Breast epithelium (tissue), 4 donors: ENCODE measurements at regions not wholly inside any gene's neighbourhood (a gene's known extent, or its start where the extent isn't known, plus 50 kb on each side); places are given as distances from the start of the nearest gene placed in this dataset.

Experiments used
- DNase-seq, 2 donors: peaks; one replicate each; pipeline ENCODE4 v3.0.0-alpha.2; 2019; ENCODE audit warnings: low spot score in 2 of 2
- H3K27ac ChIP-seq, 2 donors: fragments of 200-600 bp; sonication (generic) in 1 of 2; one replicate each; pipeline ENCODE4 v1.5.1; 2016 to 2019; ENCODE audit warnings: mild to moderate bottlenecking in 1 of 2
- H3K27me3 ChIP-seq, 2 donors: fragments of 200-600 bp; sonication (generic) in 1 of 2; one replicate each; pipeline versions ENCODE4 v1.5.1 to v1.6.0; 2017 to 2019; ENCODE audit warnings: control low read depth in 1 of 2, mild to moderate bottlenecking in 1 of 2
- H3K36me3 ChIP-seq: fragments of 200-600 bp; one replicate; pipeline ENCODE4 v1.5.1; 2019
- H3K4me1 ChIP-seq, 2 donors: fragments of 200-600 bp; sonication (generic); one replicate each; pipeline ENCODE4 v1.5.1; 2016 to 2019; ENCODE audit warnings: control low read depth in 1 of 2
- H3K4me3 ChIP-seq, 3 donors: fragments of 200-600 bp; sonication (generic); 1 replicate in 2 of 3; 2 replicates in 1 of 3; pipeline ENCODE4 v1.5.1; 2016 to 2019; ENCODE audit warnings: mild to moderate bottlenecking in 3 of 3, moderate library complexity in 2 of 3
- H3K9me3 ChIP-seq, 2 donors: fragments of 200-600 bp; sonication (generic) in 1 of 2; one replicate each; pipeline ENCODE4 v1.5.1; 2016 to 2019; ENCODE audit warnings: control low read depth in 1 of 2
- POLR2A ChIP-seq: fragments of 450-650 bp; IDR thresholded peaks from one replicate; pipeline ENCODE4 v1.6.1; 2016; ENCODE audit warnings: antibody characterized with exemption, mild to moderate bottlenecking, moderate library complexity
- POLR2AphosphoS5 ChIP-seq, 3 donors: sonication (generic); formaldehyde crosslinking; IDR thresholded peaks; one replicate each; pipeline ENCODE4 v1.6.1; 2017; ENCODE audit warnings: antibody characterized with exemption in 3 of 3
- intact Hi-C: fragments of 100-400 bp; cut with DNase I; formaldehyde crosslinking; loops from one replicate; pipeline ENCODE4 v1.15.1; 2023; ENCODE audit warnings: low total_unique reads
- TF ChIP-seq, protein P1 (sequence below), 3 donors: fragments of 450-650 bp; IDR thresholded peaks; one replicate each; pipeline ENCODE4 v1.5.1; 2016 to 2017; ENCODE audit warnings: antibody characterized with exemption in 3 of 3, mild to moderate bottlenecking in 3 of 3, moderate library complexity in 3 of 3

DNA sequence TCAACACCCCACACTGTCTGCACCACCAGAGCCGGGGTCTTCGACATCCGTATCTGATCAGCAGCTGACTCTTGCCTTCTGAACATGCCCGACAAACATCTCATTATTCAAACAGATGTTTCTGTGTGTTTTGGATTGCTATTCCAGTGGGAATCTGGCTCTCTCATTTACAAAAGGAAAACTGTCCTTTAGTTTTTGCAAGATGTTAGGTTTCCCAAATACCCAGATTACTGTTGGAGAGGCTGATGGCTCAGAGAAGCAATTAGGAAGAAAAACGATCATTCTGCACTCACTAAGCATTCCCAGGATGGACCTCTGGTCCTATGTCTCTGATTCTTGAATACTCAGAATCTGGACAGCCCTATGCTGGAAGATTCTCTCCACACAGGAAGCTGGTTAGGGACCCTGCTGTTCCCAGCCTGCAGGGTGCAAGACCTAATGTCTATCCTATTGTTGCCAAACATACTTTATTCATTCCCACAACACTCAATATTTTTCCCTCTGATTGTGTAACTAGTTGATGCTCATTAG is 532.9 kb downstream of the CDH26 start:
- no peak overlapping the region for H3K4me3 ChIP-seq
- no peak for DNase-seq
- H3K4me1 ChIP-seq = no peaks in the 10 kb centered on the region
- no peaks in the 10 kb centered on the region for H3K9me3 ChIP-seq
- no peaks in the 10 kb centered on the region for H3K36me3 ChIP-seq
- no peaks in the 10 kb centered on the region for H3K27me3 ChIP-seq
- intact Hi-C loops = no loop called here
- H3K27ac ChIP-seq = peak overlapping the region in 1 of 2 donors; percentile 15
- TF ChIP-seq, protein P1, sequence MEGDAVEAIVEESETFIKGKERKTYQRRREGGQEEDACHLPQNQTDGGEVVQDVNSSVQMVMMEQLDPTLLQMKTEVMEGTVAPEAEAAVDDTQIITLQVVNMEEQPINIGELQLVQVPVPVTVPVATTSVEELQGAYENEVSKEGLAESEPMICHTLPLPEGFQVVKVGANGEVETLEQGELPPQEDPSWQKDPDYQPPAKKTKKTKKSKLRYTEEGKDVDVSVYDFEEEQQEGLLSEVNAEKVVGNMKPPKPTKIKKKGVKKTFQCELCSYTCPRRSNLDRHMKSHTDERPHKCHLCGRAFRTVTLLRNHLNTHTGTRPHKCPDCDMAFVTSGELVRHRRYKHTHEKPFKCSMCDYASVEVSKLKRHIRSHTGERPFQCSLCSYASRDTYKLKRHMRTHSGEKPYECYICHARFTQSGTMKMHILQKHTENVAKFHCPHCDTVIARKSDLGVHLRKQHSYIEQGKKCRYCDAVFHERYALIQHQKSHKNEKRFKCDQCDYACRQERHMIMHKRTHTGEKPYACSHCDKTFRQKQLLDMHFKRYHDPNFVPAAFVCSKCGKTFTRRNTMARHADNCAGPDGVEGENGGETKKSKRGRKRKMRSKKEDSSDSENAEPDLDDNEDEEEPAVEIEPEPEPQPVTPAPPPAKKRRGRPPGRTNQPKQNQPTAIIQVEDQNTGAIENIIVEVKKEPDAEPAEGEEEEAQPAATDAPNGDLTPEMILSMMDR (IDR thresholded peaks at IDR 0.05) = no peak
- TF ChIP-seq POLR2AphosphoS5 (IDR thresholded peaks at IDR 0.05) (no peak), POLR2A (no peak)

DNA sequence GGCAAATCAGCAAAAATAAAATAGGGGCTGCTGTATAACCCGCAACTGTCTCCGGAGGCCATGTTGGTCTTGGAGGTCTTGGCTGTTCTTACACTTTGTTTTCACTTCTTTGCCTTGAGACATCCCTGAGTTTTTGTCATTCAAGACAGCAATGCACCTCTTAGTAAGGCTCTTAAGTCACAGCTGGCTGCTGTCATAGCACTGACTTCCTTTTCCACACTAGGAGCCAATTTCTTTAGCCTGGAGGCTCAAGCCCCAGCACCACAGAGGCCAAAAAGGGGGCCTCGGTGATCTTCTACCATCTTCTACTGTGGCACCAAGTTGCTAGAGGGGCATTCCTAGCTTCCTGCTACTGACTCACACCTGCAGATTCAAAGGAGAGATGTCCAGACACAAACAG is 536.3 kb downstream of the CDH26 start:
- Histone ChIP-seq H3K36me3 (no peaks in the 10 kb centered on the region), H3K4me3 (no peak overlapping the region), H3K27me3 (no peaks in the 10 kb centered on the region), H3K9me3 (no peaks in the 10 kb centered on the region), H3K27ac (no peak overlapping the region), H3K4me1 (no peaks in the 10 kb centered on the region)
- TF ChIP-seq POLR2A (no peak), POLR2AphosphoS5 (IDR thresholded peaks at IDR 0.05) (no peak)
- TF ChIP-seq, protein P1 (IDR thresholded peaks at IDR 0.05) = no peak
- intact Hi-C loops = no loop called here
- DNase-seq = no peak

DNA sequence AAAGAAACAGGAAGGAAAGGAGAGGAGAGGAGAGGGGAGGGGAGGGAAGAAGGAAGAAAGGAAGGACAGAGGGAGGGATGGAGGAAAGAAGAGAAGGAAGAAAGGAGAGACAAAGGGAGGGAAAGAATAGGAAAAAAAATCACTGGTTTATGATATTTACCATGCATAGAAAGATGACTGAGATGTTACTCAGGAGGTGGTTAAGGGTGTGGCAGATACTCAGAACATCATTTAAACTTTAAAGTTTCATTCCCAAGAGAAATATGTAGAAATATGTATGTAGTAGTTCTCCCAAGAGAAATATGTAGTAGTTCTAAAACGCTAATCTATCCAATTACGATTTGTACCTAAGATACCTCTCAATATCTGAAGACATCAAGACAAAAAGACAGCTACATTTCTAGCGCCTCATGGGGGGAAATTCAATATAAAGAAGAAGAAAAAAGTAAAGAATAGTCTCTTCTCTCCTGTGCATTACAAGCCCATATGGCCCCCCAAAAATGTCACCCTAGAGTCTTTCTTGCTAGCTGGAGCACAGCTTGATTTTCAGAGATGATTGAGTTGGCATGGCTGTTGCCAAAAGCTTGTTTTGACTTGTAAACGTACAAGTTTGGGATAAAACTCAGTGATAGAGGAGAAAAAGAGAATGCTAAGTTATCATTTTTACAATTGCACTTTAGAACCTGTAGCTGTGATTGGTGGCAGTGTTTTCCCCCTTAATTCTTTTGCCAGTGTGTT is 539.2 kb downstream of the CDH26 start:
- intact Hi-C loops = no loop called here
- no peaks in the 10 kb centered on the region for H3K27me3 ChIP-seq
- H3K27ac ChIP-seq = no peak overlapping the region
- no peak for DNase-seq
- H3K9me3 ChIP-seq = no peaks in the 10 kb centered on the region
- no peaks in the 10 kb centered on the region for H3K4me1 ChIP-seq
- H3K4me3 ChIP-seq = no peak overlapping the region
- H3K36me3 ChIP-seq = no peaks in the 10 kb centered on the region
- no peak for TF ChIP-seq POLR2A
- TF ChIP-seq, protein P1 (IDR thresholded peaks at IDR 0.05) = no peak
- TF ChIP-seq POLR2AphosphoS5 (IDR thresholded peaks at IDR 0.05) = no peak

DNA sequence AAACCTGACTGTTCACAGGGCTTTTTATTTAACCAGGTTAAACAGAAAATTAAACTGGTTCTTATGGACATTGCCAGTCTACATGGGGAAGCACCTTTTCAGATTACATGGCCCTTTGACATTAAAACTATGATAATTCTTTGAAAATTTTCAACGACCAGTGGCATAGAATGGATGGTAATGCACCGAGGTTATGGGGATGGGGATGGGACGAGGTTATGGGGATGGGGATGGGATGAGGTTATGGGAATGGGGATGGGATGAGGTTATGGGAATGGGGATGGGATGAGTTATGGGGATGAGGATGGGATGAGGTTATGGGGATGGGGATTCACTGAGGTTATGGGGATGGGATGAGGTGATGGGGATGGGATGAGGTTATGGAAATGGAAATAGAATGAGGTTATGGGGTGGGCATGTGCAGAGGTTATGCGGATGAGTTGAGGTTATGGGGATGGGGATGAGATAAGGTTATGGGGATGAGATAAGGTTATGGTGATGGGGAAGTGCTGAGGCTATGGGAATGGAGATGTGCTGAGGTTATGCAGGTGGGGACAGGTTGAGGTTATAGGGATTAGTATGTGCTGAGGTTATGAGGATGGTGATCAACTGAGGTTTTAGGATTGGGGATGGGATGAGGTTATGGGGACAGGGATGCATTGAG is 541.9 kb downstream of the CDH26 start:
- H3K36me3 ChIP-seq = no peaks in the 10 kb centered on the region
- H3K27ac ChIP-seq = no peak overlapping the region
- no peaks in the 10 kb centered on the region for H3K9me3 ChIP-seq
- TF ChIP-seq, protein P1 (IDR thresholded peaks at IDR 0.05) = no peak
- TF ChIP-seq POLR2A (no peak), POLR2AphosphoS5 (IDR thresholded peaks at IDR 0.05) (no peak)
- no peaks in the 10 kb centered on the region for H3K4me1 ChIP-seq
- no peak overlapping the region for H3K4me3 ChIP-seq
- H3K27me3 ChIP-seq = no peaks in the 10 kb centered on the region
- DNase-seq = no peak
- intact Hi-C loops = no loop called here

DNA sequence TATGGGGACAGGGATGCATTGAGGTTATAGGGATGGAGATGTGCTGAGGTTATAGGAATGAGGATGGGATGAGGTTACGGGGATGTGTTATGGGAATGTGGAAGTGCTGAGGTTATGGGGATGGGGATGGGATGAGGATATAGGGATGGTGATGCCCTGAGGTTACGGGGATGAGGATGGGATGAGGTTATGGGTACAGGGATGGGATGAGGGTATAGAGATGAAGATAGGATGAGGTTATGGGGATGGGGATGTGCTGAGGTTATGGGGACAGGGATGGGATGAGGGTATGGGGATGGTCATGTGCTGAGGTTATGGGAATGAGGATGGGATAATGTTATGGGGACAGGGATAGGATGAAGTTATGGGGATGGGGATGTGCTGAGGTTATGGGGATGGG is 542.8 kb downstream of the CDH26 start:
- Histone ChIP-seq H3K36me3 (no peaks in the 10 kb centered on the region), H3K9me3 (no peaks in the 10 kb centered on the region), H3K4me3 (no peak overlapping the region), H3K4me1 (no peaks in the 10 kb centered on the region), H3K27ac (no peak overlapping the region), H3K27me3 (no peaks in the 10 kb centered on the region)
- intact Hi-C loops = no loop called here
- no peak for DNase-seq
- TF ChIP-seq POLR2AphosphoS5 (IDR thresholded peaks at IDR 0.05) (no peak), POLR2A (no peak)
- TF ChIP-seq, protein P1 (IDR thresholded peaks at IDR 0.05) = no peak
